A549 (cell line): ENCODE measurements at regions not wholly inside any gene's neighbourhood (a gene's known extent, or its start where the extent isn't known, plus 50 kb on each side); places are given as distances from the start of the nearest gene placed in this dataset.

Experiments
- RFX5 ChIP-seq: fragments of 450-650 bp; IDR thresholded peaks from 2 replicates; pipeline ENCODE4 v1.7.1; 2014; ENCODE audit warnings: antibody characterized with exemption, mild to moderate bottlenecking, moderate library complexity
- ZC3H11A ChIP-seq: fragments of 450-650 bp; IDR thresholded peaks from 2 replicates; pipeline ENCODE4 v1.6.1; 2014; ENCODE audit warnings: antibody characterized with exemption, mild to moderate bottlenecking
- TF ChIP-seq, protein P1 (sequence below): fragments of 450-650 bp; IDR thresholded peaks from 2 replicates; pipeline ENCODE4 v1.6.1; 2014; ENCODE audit warnings: antibody characterized with exemption

- no peak for TF ChIP-seq RFX5
- TF ChIP-seq ZC3H11A = no peak
- TF ChIP-seq, protein P1, sequence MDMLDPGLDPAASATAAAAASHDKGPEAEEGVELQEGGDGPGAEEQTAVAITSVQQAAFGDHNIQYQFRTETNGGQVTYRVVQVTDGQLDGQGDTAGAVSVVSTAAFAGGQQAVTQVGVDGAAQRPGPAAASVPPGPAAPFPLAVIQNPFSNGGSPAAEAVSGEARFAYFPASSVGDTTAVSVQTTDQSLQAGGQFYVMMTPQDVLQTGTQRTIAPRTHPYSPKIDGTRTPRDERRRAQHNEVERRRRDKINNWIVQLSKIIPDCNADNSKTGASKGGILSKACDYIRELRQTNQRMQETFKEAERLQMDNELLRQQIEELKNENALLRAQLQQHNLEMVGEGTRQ = no peak
These were observed 103.0 kb downstream of the ADRA2C start for GRCh38 chr4:3869174-3869572.
